ENCODE measurements at regions not wholly inside any gene's neighbourhood (a gene's known extent, or its start where the extent isn't known, plus 50 kb on each side); places are given as distances from the start of the nearest gene placed in this dataset.

GRCh38 chr5:59943452-59944113, 50.1 kb upstream of the PDE4D start:
- Histone ChIP-seq H3K4me1 (ENCODE audit: insufficient read depth, low read length) (no peaks in the 10 kb centered on the region), H3K27ac (ENCODE audit: low read depth in 1 of 2, low read length in 2 of 2) (no peak overlapping the region), H3K36me3 (ENCODE audit: insufficient read depth, low read length) (no peaks in the 10 kb centered on the region), H3K27me3 (ENCODE audit: control insufficient read depth in 1 of 2, insufficient read depth in 2 of 2, low read length in 2 of 2) (no peaks in the 10 kb centered on the region), H3K9me3 (ENCODE audit: control insufficient read depth in 1 of 2, insufficient read depth in 1 of 2, low read length in 2 of 2) (peaks cover 0 to 6% of the 10 kb centered on the region in 2 experiments), H3K4me3 (ENCODE audit: low read length) (no peak overlapping the region)
- TF ChIP-seq CTCF (IDR thresholded peaks at IDR 0.05) = no peak
- Mint-ChIP-seq H3K27ac (no peak overlapping the region), H3K4me1 (ENCODE audit: low read depth) (no peaks in the 10 kb centered on the region), H3K27me3 (no peaks in the 10 kb centered on the region), H3K36me3 (ENCODE audit: low read depth) (no peaks in the 10 kb centered on the region), H3K4me3 (no peak overlapping the region), H3K9me3 (no peaks in the 10 kb centered on the region)
- ChIA-PET POLR2A (no interaction called here), CTCF (no interaction called here)
- intact Hi-C loops (cut with DNase I, micrococcal nuclease) = no loop called here
- DNase-seq = no peak
- no peak for ATAC-seq (ENCODE audit: poor library complexity)
